ENCODE measurements at regions not wholly inside any gene's neighbourhood (a gene's known extent, or its start where the extent isn't known, plus 50 kb on each side); places are given as distances from the start of the nearest gene placed in this dataset.
"Not testable (repeated sequence)": the region's sequence is repeated elsewhere in the genome, so short reads cannot be mapped to it uniquely, and the experiment has no call there.

DNA sequence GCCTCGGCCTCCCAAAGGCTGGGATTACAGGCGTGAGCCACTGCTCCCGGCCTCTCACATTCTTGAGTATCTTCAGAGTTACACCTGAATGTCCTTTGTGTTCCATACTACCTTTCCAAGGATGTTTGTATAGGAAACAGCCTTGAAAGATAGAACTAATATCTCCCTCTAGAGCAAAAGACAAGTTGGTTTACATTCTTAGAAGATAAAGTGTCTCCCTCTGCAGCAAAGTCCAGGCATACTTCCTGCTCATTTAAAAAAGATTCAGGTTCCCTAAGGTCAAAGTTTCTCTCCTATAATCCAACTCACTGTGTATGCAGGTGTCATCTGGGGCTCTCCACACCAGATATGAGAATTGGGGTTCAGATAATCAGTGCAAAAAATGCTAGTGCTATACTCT is 224.4 kb downstream of the TPBG start:
- no peak for DNase-seq

DNA sequence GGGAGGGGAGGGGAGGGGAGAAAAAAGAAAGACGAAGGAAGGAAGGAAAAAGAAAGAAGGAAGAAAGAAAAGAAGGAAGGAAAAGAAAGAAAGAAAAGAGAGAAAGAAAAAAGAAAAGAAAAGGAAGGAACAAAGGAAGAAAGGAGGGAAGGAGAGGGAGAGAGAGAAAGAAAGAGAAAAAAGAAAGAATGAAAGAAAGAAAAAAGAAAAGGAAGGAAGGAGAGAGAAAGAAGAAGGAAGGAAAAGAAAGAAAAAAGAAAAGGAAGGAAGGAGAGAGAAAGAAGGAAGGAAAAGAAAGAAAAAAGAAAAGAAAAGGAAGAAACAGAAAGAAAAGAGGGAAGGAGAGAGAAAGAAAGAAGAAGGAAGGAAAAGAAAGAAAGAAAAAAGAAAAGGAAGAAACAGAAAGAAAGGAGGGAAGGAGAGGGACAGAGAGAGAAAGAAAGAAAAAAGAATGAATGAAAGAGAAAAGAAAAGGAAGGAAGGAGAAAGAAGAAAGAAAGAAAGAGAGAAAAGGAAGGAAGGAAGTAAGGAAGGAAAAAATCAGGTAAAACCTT is 225.3 kb downstream of the TPBG start:
- no peak for DNase-seq

DNA sequence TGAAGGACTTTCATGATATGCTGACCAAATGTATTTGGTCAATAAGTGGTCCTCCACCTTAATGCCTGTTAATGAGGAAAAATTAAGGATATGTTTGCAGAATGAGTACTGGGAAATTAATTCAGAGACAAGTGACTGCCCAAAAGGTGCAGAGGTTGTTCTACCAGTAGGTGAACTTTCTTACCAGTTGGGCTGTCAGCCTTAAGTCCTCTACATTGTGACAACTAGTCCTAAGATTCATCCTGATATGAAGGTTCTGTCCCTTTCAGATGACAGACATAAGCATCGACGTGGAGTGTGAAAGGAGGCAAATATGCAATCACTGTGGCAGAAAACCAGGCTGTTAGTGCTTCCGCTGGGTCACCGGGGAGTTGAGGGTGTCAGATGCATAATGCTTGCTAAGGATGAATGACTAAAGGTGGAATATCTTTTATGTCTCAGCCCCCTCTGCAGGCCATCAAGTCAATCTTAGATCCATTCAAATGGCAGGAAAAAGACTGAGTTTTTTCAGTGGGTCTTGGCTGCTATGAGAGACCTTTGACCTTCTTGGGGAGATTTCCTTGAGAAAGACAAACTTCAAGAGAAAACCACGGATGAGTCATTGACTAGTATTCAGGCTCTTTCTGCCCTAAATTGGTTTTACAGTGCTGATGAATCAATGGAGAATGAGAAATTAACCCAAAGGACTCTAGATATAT is 226.0 kb downstream of the TPBG start:
- DNase-seq: no peak

DNA sequence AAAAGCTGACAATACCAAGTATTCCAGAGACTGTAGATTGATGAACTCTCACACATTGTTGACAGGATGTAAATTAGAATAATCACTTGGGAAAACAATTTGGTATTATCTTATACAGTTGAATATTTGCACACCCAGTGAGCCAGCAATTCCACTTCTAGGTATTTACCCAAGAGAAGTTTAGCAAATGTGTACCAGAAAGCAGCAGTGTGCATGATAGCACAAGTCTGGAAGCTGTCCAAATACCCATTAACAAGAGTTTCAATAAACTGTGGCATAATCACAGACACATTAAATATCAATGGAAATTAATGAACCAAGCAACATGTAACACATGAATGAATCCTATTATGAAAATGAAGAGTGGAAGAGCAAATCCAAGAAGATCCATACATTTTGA is 233.6 kb downstream of the TPBG start:
- no peak for DNase-seq

DNA sequence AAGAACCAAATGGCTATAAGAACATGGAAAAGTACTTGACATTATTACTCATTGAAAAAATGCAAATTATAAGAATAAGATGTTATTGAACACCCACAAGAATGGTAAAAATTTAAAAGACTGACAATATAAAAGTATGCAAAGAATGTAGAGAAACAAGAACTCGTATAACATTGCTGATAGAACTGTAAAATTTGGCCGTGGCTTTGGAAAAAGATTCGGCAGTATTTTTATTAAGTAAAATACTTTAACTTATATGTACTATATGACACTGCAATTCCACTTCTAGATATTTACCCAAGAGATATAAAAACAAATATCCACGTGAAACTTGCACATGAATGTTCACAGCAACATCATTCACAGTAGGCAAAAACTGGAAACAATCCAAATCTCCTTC is 239.2 kb downstream of the TPBG start:
- no peak for DNase-seq

DNA sequence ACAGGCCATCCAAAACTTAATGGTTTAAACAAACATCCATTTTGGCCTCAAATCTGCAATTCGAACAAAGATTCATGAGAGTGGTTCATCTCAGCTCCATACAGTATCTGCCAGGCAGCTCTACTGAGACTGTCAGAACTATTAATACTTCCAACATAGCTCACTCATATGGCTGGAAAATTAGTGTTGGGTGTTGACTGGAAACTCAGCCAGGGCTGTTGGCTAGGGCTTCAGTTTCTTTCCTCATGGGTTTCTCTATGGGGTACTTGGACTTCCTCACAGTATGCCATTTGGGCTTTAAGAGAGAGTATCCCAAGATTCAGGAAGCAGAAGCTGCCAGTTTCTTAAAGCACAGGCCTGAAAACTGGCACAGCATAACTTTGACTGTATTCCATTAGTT is 240.3 kb downstream of the TPBG start:
- no peak for DNase-seq

DNA sequence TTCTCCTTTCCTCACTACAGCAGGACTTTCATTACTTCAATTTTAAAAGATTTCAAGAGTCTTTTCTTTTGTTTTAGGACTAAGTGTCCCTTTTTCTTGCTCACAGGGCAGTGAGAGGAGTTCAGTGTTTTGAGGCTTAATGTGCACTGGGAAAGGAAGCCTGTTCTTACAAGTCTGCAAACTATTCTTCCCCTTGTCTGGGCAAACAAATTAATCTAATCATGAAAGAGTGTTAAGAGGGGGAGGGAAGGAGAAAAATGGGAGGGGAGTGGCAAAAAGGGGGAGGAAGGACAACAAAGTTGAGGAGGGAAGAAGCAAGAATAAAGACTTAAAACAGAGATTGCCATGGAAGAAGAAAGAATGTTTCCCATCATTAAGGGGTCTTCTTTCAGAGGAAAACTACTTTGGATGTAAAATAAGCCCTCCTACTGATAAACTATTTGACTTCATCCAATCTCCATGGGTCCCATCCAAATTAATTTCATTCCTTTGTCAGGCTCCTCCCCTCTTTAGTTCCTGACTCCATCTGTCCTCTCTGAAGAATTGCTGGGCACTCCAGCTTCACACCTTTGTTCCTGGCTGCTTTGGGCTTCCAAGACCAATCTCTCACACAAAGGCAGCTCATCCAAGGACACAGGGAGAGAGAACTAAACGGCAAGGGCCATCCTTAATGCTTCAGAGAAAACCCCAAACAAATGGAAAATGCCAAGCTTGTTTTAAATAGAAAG is 244.5 kb downstream of the TPBG start:
- no peak for DNase-seq

DNA sequence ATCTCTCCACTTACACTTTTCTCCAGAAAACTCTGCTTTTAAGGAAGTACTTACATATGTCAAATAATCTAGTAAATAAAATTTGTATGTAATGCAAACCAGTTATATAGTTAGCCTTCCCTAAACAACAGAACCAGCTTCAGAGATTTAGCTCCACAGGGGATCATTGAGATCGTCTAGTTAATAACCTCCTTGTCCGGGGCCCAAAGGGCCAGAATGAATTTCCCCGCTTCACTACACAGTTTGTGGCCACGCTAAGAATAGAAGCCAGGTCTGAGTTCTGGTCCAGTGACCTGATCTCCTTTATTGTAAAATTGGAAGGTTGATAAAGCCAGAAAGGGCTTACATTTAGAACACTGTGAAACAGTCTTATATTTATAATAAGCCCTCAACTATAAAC is 245.2 kb downstream of the TPBG start:
- DNase-seq: no peak

DNA sequence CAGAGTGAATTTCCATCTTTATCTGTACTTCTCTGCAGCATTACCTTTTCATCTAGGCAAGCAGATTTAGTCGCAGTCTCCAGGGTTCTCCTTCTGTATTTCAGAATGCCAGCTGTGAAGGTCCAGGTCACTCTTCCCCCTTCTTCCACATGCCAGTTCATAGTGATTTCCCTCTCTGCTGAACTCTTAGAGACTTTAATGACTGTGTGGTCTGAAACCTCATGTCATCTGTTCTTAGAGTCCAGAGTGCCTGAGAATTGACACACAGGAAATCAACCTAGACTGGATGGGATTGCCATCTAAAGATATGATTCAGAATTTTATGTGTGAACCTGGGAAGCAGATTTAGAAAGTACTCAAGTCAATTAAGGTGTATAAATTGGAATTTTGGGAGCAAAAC is 248.1 kb downstream of the TPBG start:
- no peak for DNase-seq

DNA sequence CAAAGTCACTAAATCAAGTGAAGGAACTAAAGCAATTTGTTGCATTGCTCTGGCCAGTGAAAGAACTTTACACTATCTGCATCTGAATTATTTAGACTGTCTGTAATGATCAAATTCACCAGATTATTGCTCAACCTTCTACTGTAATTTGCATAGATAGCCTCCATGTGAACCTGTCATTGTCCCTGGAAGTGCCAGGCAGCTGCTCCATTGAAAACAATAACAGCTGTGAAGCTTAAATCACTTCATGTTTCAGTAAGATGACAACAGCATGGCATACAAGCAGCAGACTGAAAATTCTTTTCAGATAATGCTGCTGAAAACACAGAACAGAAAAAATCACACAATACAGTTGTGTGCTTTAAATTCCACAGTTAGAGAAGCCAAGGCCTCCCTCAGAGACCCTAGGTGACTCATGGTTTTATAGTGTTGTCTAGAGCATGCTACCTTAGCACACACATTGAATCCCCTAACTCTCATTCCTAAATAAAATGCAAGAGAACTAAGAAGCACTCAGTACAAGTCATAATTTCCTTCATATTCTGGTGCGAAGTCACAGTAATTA is 248.9 kb downstream of the TPBG start:
- no peak for DNase-seq

DNA sequence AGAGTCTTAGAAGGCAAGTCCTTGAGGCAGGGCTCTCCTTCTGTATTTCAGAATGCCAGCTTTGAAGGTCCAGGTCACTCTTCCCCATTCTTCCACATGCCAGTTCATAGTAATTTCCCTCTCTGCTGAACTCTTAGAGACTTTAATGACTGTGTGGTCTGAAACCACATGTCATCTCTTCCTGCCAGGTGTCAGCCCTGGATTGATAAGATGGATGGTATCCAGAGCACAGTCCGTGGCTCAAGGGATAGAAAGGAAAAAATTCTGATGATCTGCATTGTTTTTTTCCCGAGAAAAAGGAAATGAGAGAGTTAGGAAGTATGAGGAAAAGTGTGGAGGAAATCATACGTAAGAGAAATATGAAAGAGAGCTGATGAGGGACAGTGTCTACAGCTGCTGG is 250.9 kb downstream of the TPBG start:
- DNase-seq: no peak

DNA sequence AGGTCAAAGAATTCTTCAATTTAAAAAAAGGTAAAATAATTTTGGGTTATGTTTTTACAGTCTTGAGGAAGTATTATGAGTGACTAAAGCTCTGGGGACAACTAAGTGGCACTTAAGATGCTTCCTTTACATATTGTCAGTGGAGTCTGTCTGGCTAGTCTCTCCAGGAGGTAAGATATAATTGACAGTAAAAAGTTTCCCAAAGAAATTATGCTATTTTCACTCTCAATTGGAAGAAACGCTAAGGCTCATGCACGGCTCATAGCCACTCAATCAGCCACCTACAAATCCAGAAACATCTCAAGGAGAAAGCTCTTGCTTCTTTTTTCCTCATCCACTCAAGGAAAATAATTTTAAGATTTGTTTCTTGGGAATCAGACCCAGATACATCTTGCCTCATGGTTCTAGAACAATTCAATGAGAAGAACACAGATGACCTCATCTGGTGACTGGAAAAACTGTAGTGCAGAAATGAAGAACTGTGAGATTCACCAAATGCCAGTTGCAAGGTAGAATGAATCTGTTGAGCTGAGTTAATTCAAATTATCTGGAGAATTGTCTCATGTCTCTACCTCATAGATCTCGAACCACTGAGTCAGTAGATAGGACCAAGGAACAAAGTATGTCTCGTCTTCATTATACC is 252.9 kb downstream of the TPBG start:
- DNase-seq: no peak

DNA sequence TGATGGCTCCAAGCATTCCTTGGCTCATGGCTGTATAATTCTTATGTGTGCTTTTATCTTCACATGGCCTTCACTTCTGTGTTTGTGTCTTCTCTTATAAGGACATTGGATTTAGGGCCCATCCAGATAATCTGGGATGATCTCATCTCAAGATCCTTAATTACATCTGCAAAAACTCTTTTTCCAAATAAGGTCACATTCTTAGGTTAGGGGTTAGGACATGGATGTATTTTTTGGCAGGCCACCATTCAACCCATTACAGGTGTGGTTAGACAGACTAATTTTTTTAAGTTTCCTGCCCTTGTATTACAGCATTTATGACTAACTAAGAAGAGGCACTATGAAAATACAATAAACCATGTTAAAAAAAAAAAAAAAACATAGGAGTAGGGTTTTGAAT is 254.0 kb downstream of the TPBG start:
- no peak for DNase-seq

DNA sequence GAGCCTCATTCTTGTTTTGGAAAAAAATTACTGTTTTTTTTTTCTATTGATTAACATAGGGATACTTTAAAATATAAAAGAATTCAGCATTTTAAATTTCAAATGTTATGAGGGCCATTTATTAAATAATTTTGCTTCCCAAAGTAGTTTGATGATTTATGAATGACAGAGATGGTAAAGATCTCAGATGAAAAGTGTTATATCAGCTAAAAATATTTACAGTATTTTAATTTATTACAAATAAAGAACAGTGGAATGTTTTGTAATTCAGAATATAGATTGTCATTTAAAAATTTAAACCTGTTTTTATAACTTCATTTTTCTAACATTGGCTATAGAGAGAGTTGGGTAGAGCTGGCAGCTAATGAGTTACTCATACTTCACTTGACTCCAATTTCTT is 256.0 kb downstream of the TPBG start:
- DNase-seq: no peak

DNA sequence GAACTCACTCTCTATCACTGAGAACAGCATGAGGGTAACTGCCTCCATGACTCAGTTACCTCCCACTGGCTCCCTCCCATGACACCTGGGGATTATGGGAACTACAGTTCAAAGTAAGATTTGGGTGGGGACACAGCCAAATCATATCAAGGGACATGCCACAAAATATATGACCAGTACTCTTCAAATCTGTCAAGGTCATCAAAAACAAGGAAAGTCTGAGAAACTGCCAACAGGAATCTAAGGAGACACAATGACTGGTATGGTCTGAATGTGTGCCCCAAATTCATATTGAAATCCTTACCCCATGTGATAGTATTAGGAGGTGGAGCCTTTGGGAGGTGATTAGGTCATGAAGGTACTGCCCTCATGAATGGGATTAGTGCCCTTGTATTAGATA is 258.8 kb downstream of the TPBG start:
- DNase-seq: no peak

DNA sequence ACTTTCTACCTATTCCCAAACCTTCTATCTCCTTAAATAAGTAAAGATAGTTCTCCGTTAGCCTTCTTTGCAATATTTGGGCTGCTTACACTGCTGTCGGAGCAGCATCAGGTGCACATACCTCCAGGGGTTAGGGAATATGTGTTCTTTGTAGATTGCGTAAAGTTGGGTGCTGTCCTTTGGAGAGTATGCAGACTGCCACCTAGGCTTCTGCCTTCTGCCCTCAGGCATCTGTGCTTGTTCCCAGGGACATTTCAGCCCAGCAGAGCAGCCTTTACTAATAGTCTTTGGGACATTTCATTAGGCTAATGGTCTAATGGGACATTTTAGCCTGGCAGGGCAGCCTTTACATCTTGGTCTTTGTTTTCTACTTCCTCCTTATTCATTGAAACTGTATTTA is 260.6 kb downstream of the TPBG start:
- DNase-seq: no peak

DNA sequence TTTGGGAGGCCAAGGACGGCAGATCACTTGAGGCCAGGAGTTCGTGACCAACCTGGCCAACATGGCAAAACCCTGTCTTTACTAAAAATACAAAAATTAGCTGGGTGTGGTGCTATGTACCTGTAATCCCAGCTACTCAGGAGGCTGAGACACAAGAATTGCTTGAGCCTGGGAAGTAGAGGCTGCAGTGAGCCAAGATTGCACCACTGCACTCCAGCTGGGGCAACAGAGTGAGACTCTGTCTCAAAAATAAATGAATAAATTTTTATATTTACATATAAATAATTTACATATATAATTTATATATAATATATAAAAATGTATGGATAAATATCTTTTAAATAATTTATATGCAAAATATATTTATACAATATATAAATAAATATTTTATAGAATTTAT is 263.3 kb downstream of the TPBG start:
- DNase-seq: not testable (repeated sequence)

DNA sequence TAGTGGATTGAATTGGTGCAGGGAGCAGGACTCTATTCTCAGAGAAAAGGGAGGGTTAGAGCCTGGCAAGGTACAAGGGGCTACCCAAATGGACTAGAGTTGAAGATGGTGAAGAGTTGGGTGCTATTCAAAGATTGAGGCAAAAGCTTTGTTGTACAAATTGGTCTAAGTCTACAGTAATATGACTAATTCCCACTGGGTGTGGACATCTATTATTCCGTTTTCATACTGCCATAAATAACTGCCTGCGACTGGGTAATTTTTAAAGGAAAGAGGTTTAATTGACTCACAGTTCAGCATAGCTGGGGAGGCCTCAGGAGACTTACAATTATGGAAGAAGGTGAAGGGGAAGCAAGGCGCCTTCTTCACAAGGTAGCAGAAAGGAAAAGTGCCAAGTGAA is 266.3 kb downstream of the TPBG start:
- DNase-seq: no peak

DNA sequence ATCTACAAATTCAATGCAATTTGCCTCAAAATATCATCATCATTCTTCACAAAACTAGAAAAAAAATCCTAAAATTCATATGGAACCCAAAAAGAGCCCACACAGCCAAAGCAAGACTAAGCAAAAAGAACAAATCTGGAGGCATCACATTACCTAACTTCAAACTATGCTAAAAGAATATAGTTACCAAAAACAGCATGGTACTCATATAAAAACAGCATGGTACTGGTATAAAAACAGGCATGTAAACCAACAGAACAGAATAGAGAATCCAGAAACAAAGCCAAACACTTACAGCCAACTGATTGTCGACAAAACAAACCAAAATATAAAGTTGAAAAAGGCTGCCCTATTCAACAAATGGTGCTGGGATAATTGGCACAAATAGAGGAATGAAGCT is 278.1 kb downstream of the TPBG start:
- no peak for DNase-seq

DNA sequence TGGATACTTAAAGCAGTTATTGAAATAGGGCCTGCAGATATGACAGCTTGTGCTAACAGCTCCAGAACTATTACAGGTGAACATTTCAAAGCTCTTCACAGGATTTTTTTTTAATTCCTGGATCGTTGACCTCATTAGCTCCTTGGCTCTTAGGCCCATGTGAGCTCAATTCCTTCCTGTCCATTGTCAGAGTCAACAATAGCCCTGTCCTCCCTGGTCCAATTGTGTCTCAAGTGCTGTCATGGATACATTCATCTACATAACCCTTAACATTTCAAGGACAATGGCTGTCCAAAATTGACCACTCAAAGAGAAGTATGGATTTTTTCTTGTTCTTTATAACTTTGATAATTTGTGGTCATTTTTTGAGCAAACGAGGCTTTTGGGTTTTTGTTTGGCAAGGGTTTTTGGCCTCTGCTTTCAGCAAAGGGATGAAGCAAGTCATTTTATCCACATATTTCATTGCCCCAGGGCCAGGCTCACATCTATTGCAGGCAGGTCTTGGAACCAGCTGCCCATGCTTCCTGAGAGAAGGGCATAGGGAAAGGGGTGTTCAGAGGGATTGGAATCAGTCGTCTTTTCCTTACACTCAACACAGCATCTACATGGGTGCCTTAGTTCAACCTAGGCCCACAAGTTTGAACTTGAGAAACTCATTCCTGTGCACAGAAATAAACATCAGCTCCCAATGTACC is 282.1 kb downstream of the TPBG start:
- DNase-seq: no peak

DNA sequence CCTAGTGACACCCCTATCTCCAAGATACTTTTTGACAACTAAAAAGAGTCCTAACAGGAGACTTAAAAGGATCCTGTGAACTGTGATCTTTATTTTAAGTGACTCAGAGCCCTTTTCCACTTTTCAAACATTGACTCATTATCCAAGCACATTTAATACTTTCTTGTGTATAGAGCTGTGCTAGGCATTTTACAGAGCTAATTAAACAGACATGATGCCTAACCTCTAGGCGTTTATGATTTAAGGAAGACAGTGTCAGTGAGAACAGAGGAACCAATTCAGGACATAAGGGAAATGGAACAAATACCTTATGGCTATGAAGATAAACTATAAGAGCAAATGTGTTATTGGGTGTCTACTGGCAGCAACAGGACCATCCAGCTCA is 282.6 kb downstream of the TPBG start:
- DNase-seq: no peak

DNA sequence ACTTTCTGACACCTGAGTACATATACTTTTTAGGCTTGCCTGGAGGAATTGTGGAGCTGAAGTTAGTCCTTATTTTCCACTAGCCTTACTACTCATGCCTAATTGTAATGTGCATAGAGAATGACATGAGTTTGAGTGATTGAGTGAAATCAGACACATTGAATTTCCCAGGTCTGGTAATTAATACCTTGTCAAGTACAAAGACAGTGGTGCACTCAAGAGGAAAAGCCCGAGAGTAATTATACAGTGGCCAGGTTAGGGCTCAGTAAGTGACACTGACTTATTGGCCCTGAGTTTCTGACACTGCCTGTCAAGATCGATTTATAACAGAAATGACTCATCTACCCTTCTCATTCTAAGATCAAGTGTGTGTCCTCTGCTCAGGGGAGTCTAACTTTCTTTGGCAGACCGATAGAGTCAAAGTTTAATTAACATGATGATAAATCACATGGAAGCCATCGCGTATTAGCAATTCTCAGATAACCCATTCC is 288.3 kb downstream of the TPBG start:
- DNase-seq: no peak

DNA sequence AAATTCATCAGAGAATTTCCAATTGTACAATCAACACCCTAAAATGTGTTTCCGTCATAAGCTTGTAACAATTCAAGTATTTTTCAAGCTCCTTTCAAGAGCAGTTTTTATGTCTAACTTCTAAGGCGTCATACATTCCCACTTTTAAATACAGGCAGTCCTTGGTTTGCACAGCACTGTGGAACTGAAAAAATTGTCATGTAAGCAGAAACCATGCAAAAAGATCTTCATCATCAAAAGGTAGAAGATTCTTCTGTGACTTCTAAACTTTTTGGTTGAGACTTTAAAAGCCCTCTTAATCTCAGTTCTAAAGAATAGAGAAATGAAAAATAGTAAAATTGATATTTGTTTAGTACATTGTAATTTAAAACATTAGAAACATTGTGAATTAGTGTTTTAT is 315.6 kb downstream of the TPBG start:
- DNase-seq: no peak
